BLaER1 (cell line): ENCODE measurements at regions not wholly inside any gene's neighbourhood (a gene's known extent, or its start where the extent isn't known, plus 50 kb on each side); places are given as distances from the start of the nearest gene placed in this dataset.

Experiments
- H3K27ac ChIP-seq: shearing (Covaris generic); formaldehyde crosslinking; 2 replicates; pipeline ENCODE4 v1.8.1; 2022
- H3K27me3 ChIP-seq: shearing (Covaris generic); formaldehyde crosslinking; 2 replicates; pipeline ENCODE4 v1.8.1; 2022
- H3K36me3 ChIP-seq: shearing (Covaris generic); formaldehyde crosslinking; 2 replicates; pipeline ENCODE4 v1.8.1; 2022
- H3K4me1 ChIP-seq: shearing (Covaris generic); formaldehyde crosslinking; 2 replicates; pipeline ENCODE4 v1.8.1; 2022
- H3K4me2 ChIP-seq: shearing (Covaris generic); formaldehyde crosslinking; 2 replicates; pipeline ENCODE4 v1.8.1; 2022
- H3K4me3 ChIP-seq: shearing (Covaris generic); formaldehyde crosslinking; 2 replicates; pipeline ENCODE4 v1.8.1; 2022
- H3K9ac ChIP-seq: shearing (Covaris generic); formaldehyde crosslinking; 2 replicates; pipeline ENCODE4 v1.8.1; 2022
- H3K9me3 ChIP-seq: shearing (Covaris generic); formaldehyde crosslinking; 2 replicates; pipeline ENCODE4 v1.8.1; 2022
- H4K20me1 ChIP-seq: shearing (Covaris generic); formaldehyde crosslinking; 2 replicates; pipeline ENCODE4 v1.8.1; 2022
- Cebpa-rat ChIP-seq: shearing (Covaris generic); IDR thresholded peaks from 2 replicates; pipeline ENCODE4 v1.8.1; 2022

- Histone ChIP-seq H3K9ac (no peak overlapping the region), H3K27ac (no peak overlapping the region), H4K20me1 (no peaks in the 10 kb centered on the region), H3K27me3 (no peaks in the 10 kb centered on the region), H3K4me3 (no peak overlapping the region), H3K4me2 (no peak overlapping the region), H3K4me1 (peaks cover 24% of the 10 kb centered on the region), H3K9me3 (peaks cover 4% of the 10 kb centered on the region; the same call in 1 of the 2 replicates), H3K36me3 (no peaks in the 10 kb centered on the region)
- TF ChIP-seq Cebpa-rat = no peak
Observed at GRCh38 chr10:130689743-130690626, 553.8 kb downstream of the GLRX3 start.

- Histone ChIP-seq H4K20me1 (no peaks in the 10 kb centered on the region), H3K36me3 (no peaks in the 10 kb centered on the region), H3K4me1 (peaks cover 15% of the 10 kb centered on the region), H3K27ac (no peak overlapping the region), H3K4me3 (no peak overlapping the region), H3K4me2 (no peak overlapping the region), H3K9ac (no peak overlapping the region), H3K9me3 (no peaks in the 10 kb centered on the region), H3K27me3 (no peaks in the 10 kb centered on the region)
- TF ChIP-seq Cebpa-rat = no peak
Observed at GRCh38 chr10:130691776-130692175, 555.6 kb downstream of the GLRX3 start.

GRCh38 chr10:130696870-130697269, 560.7 kb downstream of the GLRX3 start:
- TF ChIP-seq Cebpa-rat = no peak
- no peaks in the 10 kb centered on the region for H4K20me1 ChIP-seq
- H3K9me3 ChIP-seq = no peaks in the 10 kb centered on the region
- H3K4me3 ChIP-seq = no peak overlapping the region
- no peaks in the 10 kb centered on the region for H3K36me3 ChIP-seq
- no peak overlapping the region for H3K4me2 ChIP-seq
- H3K4me1 ChIP-seq = peaks cover 13% of the 10 kb centered on the region
- no peaks in the 10 kb centered on the region for H3K27me3 ChIP-seq
- H3K27ac ChIP-seq = no peak overlapping the region
- no peak overlapping the region for H3K9ac ChIP-seq

GRCh38 chr10:130707389-130707979, 571.3 kb downstream of the GLRX3 start:
- Histone ChIP-seq H3K4me1 (peaks cover 67% of the 10 kb centered on the region), H3K9me3 (no peaks in the 10 kb centered on the region), H3K36me3 (no peaks in the 10 kb centered on the region), H3K4me3 (no peak overlapping the region), H3K4me2 (no peak overlapping the region), H3K27me3 (no peaks in the 10 kb centered on the region), H3K27ac (no peak overlapping the region), H3K9ac (no peak overlapping the region), H4K20me1 (no peaks in the 10 kb centered on the region)
- no peak for TF ChIP-seq Cebpa-rat

GRCh38 chr10:130708465-130709070, 572.4 kb downstream of the GLRX3 start:
- Histone ChIP-seq H3K27ac (peak overlapping the region; percentile 4; the same call in 1 of the 2 replicates), H3K9ac (no peak overlapping the region), H3K4me3 (no peak overlapping the region), H3K4me2 (peak overlapping the region; percentile 57), H3K4me1 (peaks cover 64% of the 10 kb centered on the region), H3K9me3 (no peaks in the 10 kb centered on the region), H4K20me1 (no peaks in the 10 kb centered on the region), H3K27me3 (no peaks in the 10 kb centered on the region), H3K36me3 (no peaks in the 10 kb centered on the region)
- TF ChIP-seq Cebpa-rat = no peak

GRCh38 chr10:130709415-130709814, 573.2 kb downstream of the GLRX3 start:
- H3K4me3 ChIP-seq = no peak overlapping the region
- H3K4me1 ChIP-seq = peaks cover 64% of the 10 kb centered on the region
- no peaks in the 10 kb centered on the region for H3K27me3 ChIP-seq
- H4K20me1 ChIP-seq = no peaks in the 10 kb centered on the region
- no peaks in the 10 kb centered on the region for H3K36me3 ChIP-seq
- no peak overlapping the region for H3K9ac ChIP-seq
- H3K27ac ChIP-seq = peak overlapping the region; percentile 7; the same call in 1 of the 2 replicates
- H3K9me3 ChIP-seq = no peaks in the 10 kb centered on the region
- peak overlapping the region; percentile 57 for H3K4me2 ChIP-seq
- TF ChIP-seq Cebpa-rat = no peak

- no peaks in the 10 kb centered on the region for H3K9me3 ChIP-seq
- H3K9ac ChIP-seq = no peak overlapping the region
- H3K36me3 ChIP-seq = no peaks in the 10 kb centered on the region
- no peaks in the 10 kb centered on the region for H3K27me3 ChIP-seq
- no peak overlapping the region for H3K27ac ChIP-seq
- H3K4me1 ChIP-seq = peaks cover 71% of the 10 kb centered on the region
- H4K20me1 ChIP-seq = no peaks in the 10 kb centered on the region
- H3K4me2 ChIP-seq = no peak overlapping the region
- TF ChIP-seq Cebpa-rat = no peak
- H3K4me3 ChIP-seq = no peak overlapping the region
Observed at GRCh38 chr10:130711072-130711471, 574.9 kb downstream of the GLRX3 start.

GRCh38 chr10:130713135-130713534, 576.9 kb downstream of the GLRX3 start:
- Histone ChIP-seq H3K27ac (no peak overlapping the region), H3K9ac (no peak overlapping the region), H3K4me1 (peaks cover 87% of the 10 kb centered on the region), H4K20me1 (no peaks in the 10 kb centered on the region), H3K4me3 (no peak overlapping the region), H3K27me3 (no peaks in the 10 kb centered on the region), H3K9me3 (no peaks in the 10 kb centered on the region), H3K4me2 (peak overlapping the region; percentile 62), H3K36me3 (no peaks in the 10 kb centered on the region)
- no peak for TF ChIP-seq Cebpa-rat

- no peaks in the 10 kb centered on the region for H3K27me3 ChIP-seq
- H3K4me2 ChIP-seq = peak overlapping the region; percentile 62
- no peak overlapping the region for H3K9ac ChIP-seq
- no peaks in the 10 kb centered on the region for H3K9me3 ChIP-seq
- no peak overlapping the region for H3K4me3 ChIP-seq
- no peak for TF ChIP-seq Cebpa-rat
- H3K27ac ChIP-seq = no peak overlapping the region
- no peaks in the 10 kb centered on the region for H4K20me1 ChIP-seq
- H3K36me3 ChIP-seq = no peaks in the 10 kb centered on the region
- peaks cover 87% of the 10 kb centered on the region for H3K4me1 ChIP-seq
Observed at GRCh38 chr10:130713731-130714130, 577.5 kb downstream of the GLRX3 start.
